ENCODE measurements at regions not wholly inside any gene's neighbourhood (a gene's known extent, or its start where the extent isn't known, plus 50 kb on each side); places are given as distances from the start of the nearest gene placed in this dataset.

- no peak for TF ChIP-seq CTCF (IDR thresholded peaks at IDR 0.05)
- no peak for TF ChIP-seq POLR2A (IDR thresholded peaks at IDR 0.05)
Measured at GRCh38 chr13:76641056-76641455, 245.1 kb downstream of the KCTD12 start.

Measured in ovary (tissue), 3 donors.